Uterus (tissue), 3 donors: ENCODE measurements at regions not wholly inside any gene's neighbourhood (a gene's known extent, or its start where the extent isn't known, plus 50 kb on each side); places are given as distances from the start of the nearest gene placed in this dataset.

Source experiments
- DNase-seq, 2 donors: peaks; one replicate each; pipeline ENCODE4 v3.0.0-alpha.2; 2019 to 2020
- H3K27ac ChIP-seq, 2 donors: fragments of 200-600 bp; sonication (generic); 1 replicate in 1 of 2; 2 replicates in 1 of 2; pipeline ENCODE4 v1.5.1; 2016 to 2018
- H3K27me3 ChIP-seq, 2 donors: fragments of 200-600 bp; sonication (generic); one replicate each; pipeline ENCODE4 v1.5.1; 2018 to 2019; ENCODE audit warnings: control low read depth in 1 of 2
- H3K36me3 ChIP-seq, 2 donors: fragments of 200-600 bp; sonication (generic); one replicate each; pipeline ENCODE4 v1.5.1; 2019; ENCODE audit warnings: control low read depth in 1 of 2
- H3K4me1 ChIP-seq, 2 donors: fragments of 200-600 bp; sonication (generic); one replicate each; pipeline ENCODE4 v1.5.1; 2018 to 2019; ENCODE audit warnings: control low read depth in 1 of 2
- H3K4me3 ChIP-seq, 2 donors: fragments of 200-600 bp; sonication (generic); 1 replicate in 1 of 2; 2 replicates in 1 of 2; pipeline ENCODE4 v1.5.1; 2018 to 2019; ENCODE audit warnings: mild to moderate bottlenecking in 1 of 2
- H3K9me3 ChIP-seq, 2 donors: fragments of 200-600 bp; sonication (generic); one replicate each; pipeline ENCODE4 v1.5.1; 2019; ENCODE audit warnings: control low read depth in 1 of 2
- POLR2A ChIP-seq, 2 donors: fragments of 450-650 bp; IDR thresholded peaks; one replicate each; pipeline ENCODE4 v1.6.1; 2016; ENCODE audit warnings: antibody characterized with exemption in 2 of 2, mild to moderate bottlenecking in 1 of 2, moderate library complexity in 1 of 2
- intact Hi-C: fragments of 100-400 bp; cut with DNase I; formaldehyde crosslinking; loops from one replicate; pipeline ENCODE4 v1.15.1; 2023; ENCODE audit warnings: low total_unique reads
- TF ChIP-seq, protein P1 (sequence below), 4 experiments: fragments of 200-600 bp in 2 of 4; fragments of 450-650 bp in 2 of 4; sonication (generic) in 2 of 4; IDR thresholded peaks; one replicate each; pipeline ENCODE4 v1.5.1; 2016 to 2019; ENCODE audit warnings: antibody characterized with exemption in 4 of 4, mild to moderate bottlenecking in 2 of 4, moderate library complexity in 1 of 4
- donor health status: DM: yes; HTN: yes; CAD: no.

DNA sequence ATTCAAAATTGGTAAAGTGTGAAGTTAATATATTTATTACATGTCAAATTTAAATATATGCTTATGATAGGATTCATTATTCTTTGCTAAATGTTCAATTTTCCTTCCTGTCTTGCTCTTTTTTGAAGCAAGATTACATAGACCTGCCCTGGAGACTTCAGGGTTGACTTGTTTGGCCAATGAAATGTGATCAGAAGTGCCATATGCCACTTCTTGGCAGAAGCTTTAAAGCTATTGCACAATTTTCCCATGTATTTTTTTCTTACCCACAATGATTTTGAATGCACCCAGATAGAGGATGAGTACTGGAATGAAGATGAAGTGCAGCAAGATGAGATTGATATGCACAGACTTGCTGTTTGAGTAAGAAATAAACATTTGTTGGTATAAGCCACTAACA, 406.3 kb upstream of the BCHE start:
- intact Hi-C loops = no loop called here
- H3K36me3 ChIP-seq = peaks cover 0 to 4% of the 10 kb centered on the region in 2 donors
- H3K27me3 ChIP-seq = no peaks in the 10 kb centered on the region
- H3K4me3 ChIP-seq = no peak overlapping the region
- no peak overlapping the region for H3K27ac ChIP-seq
- H3K9me3 ChIP-seq = no peaks in the 10 kb centered on the region
- DNase-seq = no peak
- no peak for TF ChIP-seq POLR2A (IDR thresholded peaks at IDR 0.05)
- TF ChIP-seq, protein P1, sequence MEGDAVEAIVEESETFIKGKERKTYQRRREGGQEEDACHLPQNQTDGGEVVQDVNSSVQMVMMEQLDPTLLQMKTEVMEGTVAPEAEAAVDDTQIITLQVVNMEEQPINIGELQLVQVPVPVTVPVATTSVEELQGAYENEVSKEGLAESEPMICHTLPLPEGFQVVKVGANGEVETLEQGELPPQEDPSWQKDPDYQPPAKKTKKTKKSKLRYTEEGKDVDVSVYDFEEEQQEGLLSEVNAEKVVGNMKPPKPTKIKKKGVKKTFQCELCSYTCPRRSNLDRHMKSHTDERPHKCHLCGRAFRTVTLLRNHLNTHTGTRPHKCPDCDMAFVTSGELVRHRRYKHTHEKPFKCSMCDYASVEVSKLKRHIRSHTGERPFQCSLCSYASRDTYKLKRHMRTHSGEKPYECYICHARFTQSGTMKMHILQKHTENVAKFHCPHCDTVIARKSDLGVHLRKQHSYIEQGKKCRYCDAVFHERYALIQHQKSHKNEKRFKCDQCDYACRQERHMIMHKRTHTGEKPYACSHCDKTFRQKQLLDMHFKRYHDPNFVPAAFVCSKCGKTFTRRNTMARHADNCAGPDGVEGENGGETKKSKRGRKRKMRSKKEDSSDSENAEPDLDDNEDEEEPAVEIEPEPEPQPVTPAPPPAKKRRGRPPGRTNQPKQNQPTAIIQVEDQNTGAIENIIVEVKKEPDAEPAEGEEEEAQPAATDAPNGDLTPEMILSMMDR (IDR thresholded peaks at IDR 0.05) = no peak
- no peaks in the 10 kb centered on the region for H3K4me1 ChIP-seq

DNA sequence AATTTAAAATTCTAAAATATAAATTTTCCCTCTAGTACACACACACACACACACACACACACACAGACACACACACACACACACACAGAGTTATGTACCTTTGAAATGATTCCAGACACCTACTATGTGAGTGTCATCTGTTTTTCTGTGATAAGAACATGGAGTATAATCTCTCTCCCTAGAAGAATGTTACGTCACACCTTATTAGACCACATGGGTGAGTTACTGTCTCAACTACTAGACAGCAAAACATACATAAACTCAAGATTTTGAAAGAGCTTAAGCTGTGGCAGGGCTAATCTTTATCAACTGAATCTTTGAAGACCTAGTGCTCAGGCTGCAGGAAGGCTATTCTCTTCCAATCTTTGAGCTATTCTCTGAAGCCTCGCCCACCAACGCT, 385.9 kb upstream of the BCHE start:
- TF ChIP-seq POLR2A (IDR thresholded peaks at IDR 0.05) = no peak
- no peak overlapping the region for H3K4me3 ChIP-seq
- H3K36me3 ChIP-seq = no peaks in the 10 kb centered on the region
- no peaks in the 10 kb centered on the region for H3K27me3 ChIP-seq
- DNase-seq = no peak
- no peaks in the 10 kb centered on the region for H3K4me1 ChIP-seq
- H3K9me3 ChIP-seq = no peaks in the 10 kb centered on the region
- H3K27ac ChIP-seq = no peak overlapping the region
- intact Hi-C loops = no loop called here

DNA sequence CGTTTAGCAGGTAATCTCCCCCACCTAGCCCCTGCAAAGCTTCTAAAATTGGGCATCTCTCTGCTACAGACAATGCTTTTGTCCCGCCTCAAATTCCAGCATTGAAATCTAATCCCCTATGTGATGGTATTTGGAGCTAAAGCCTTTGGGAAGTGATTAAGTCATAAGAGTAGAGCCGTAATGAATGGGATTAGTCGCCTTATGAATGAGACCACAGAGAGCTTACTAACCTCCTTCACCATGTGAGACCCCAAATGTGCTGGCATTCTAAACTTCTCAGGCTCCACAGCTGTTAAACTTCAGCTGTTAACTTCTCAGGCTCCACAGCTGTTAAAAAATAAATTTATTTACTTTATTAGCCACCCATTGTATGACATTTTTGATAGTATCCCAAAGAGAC, 374.2 kb upstream of the BCHE start:
- H3K9me3 ChIP-seq = no peaks in the 10 kb centered on the region
- no peak for DNase-seq
- H3K27ac ChIP-seq = no peak overlapping the region
- H3K27me3 ChIP-seq = no peaks in the 10 kb centered on the region
- H3K4me1 ChIP-seq = no peaks in the 10 kb centered on the region
- intact Hi-C loops = no loop called here
- H3K36me3 ChIP-seq = no peaks in the 10 kb centered on the region
- H3K4me3 ChIP-seq = no peak overlapping the region
- no peak for TF ChIP-seq POLR2A (IDR thresholded peaks at IDR 0.05)
- TF ChIP-seq, protein P1 (IDR thresholded peaks at IDR 0.05) = no peak

DNA sequence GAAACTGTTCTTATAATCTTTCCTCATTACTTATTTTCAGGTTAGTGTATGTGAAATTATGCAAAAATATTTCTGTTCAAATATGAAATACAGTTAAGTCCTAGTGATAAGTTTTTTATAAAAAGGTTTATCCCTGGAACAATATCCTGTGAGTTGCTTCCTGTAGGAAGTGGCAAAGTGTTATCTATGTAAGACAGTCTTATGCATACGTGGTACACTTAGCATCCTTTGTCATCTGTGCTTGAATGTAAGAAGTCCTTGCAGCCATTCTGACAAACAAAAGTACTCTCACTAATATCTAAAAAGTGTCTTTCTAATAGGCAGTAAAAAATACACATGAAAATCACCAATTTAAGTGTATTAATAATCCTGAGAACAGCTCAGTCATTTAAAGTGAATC, 372.5 kb upstream of the BCHE start:
- H3K9me3 ChIP-seq = no peaks in the 10 kb centered on the region
- H3K4me1 ChIP-seq = no peaks in the 10 kb centered on the region
- no peak for DNase-seq
- no peaks in the 10 kb centered on the region for H3K36me3 ChIP-seq
- H3K4me3 ChIP-seq = no peak overlapping the region
- no peak for TF ChIP-seq POLR2A (IDR thresholded peaks at IDR 0.05)
- TF ChIP-seq, protein P1 (IDR thresholded peaks at IDR 0.05) = no peak
- intact Hi-C loops = no loop called here
- no peak overlapping the region for H3K27ac ChIP-seq
- H3K27me3 ChIP-seq = no peaks in the 10 kb centered on the region

DNA sequence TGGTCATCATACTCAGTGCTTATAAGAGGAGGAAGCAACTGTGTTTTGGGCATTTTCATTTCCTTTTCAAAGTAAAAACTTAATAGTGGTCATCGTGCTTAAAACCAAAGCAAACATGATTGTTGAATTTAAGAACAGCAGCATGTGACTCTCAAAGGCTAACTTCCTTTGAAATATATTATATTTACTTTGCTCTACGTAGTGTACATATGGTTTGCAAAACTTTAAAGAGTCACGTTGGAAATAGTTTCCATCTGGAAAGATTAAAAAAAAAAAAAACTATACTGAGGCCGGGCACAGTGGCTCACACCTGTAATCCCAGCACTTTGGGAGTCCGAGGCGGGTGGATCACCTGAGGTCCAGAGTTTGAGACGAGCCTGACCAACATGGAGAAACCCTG, 367.9 kb upstream of the BCHE start:
- TF ChIP-seq POLR2A (IDR thresholded peaks at IDR 0.05) = no peak
- Histone ChIP-seq H3K9me3 (no peaks in the 10 kb centered on the region), H3K4me3 (no peak overlapping the region), H3K27me3 (no peaks in the 10 kb centered on the region), H3K27ac (no peak overlapping the region), H3K36me3 (no peaks in the 10 kb centered on the region), H3K4me1 (no peaks in the 10 kb centered on the region)
- no peak for DNase-seq
- intact Hi-C loops = no loop called here

DNA sequence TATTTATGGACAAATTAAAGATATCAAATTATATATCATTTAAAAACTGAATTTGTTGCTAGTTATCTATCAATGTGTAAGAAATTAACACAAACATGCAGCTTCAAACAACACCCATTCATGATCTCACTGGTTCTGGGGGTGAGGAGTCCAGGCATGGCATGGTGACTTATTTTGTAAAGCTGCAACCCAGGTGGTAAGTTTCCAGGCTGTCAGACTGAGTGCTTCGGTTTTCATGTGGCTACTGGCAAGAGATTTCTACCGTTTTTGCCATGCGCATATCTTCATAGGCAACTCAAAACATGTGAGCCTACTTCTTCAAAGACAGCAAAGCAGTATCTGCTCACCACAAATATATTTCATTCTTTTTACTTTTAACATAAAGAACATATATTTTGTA, 364.3 kb upstream of the BCHE start:
- intact Hi-C loops = no loop called here

More for the DNA sequence above, 364.3 kb upstream of the BCHE start:
- TF ChIP-seq POLR2A (IDR thresholded peaks at IDR 0.05) = no peak
- TF ChIP-seq, protein P1 (IDR thresholded peaks at IDR 0.05) = no peak
- no peak for DNase-seq
- Histone ChIP-seq H3K4me3 (no peak overlapping the region), H3K36me3 (no peaks in the 10 kb centered on the region), H3K27me3 (no peaks in the 10 kb centered on the region), H3K9me3 (no peaks in the 10 kb centered on the region), H3K4me1 (no peaks in the 10 kb centered on the region), H3K27ac (no peak overlapping the region)
